ENCODE measurements at regions not wholly inside any gene's neighbourhood (a gene's known extent, or its start where the extent isn't known, plus 50 kb on each side); places are given as distances from the start of the nearest gene placed in this dataset.

- Histone ChIP-seq H3T11ph (ENCODE audit: low read length) (no peak overlapping the region), H3K56ac (ENCODE audit: insufficient read length, low read depth, low read length) (no peak overlapping the region), H3K79me1 (ENCODE audit: insufficient read depth, low read depth, low read length, poor library complexity, severe bottlenecking) (no peaks in the 10 kb centered on the region), H2BK120ac (ENCODE audit: low read depth, low read length, poor library complexity, severe bottlenecking) (no peak overlapping the region), H3K27me3 (ENCODE audit: insufficient read depth, low read length) (no peaks in the 10 kb centered on the region), H3K4ac (ENCODE audit: low read depth, low read length) (no peak overlapping the region), H4K5ac (ENCODE audit: insufficient read length, low read depth, low read length) (no peak overlapping the region), H4K8ac (replicated peaks; ENCODE audit: insufficient read length, low read depth, low read length) (no peak overlapping the region), H2BK15ac (ENCODE audit: low read depth, low read length) (no peak overlapping the region), H3K23me2 (ENCODE audit: insufficient read length, low read depth, low read length, poor library complexity, severe bottlenecking) (no peaks in the 10 kb centered on the region), H3K4me1 (ENCODE audit: insufficient read depth, low read length) (no peaks in the 10 kb centered on the region), H3K9me3 (ENCODE audit: control insufficient read depth, low read depth, low read length) (no peaks in the 10 kb centered on the region), H2BK20ac (ENCODE audit: low read depth, low read length, poor library complexity, severe bottlenecking) (no peak overlapping the region), H2BK12ac (ENCODE audit: insufficient read length, low read depth, low read length) (no peak overlapping the region), H4K91ac (ENCODE audit: insufficient read length, low read depth, low read length) (no peak overlapping the region), H3K23ac (ENCODE audit: insufficient read length, low read depth, low read length) (no peak overlapping the region), H3K9ac (ENCODE audit: extremely low read depth, insufficient read length, low read length) (no peak overlapping the region), H2AFZ (ENCODE audit: low read length) (no peak overlapping the region), H3K27ac (ENCODE audit: insufficient read length, low read depth, low read length) (no peak overlapping the region), H3K18ac (ENCODE audit: insufficient read length, low read depth, low read length) (no peak overlapping the region), H3K79me2 (ENCODE audit: insufficient read depth, low read length) (no peaks in the 10 kb centered on the region), H4K20me1 (ENCODE audit: control insufficient read depth, insufficient read depth, insufficient read length) (no peaks in the 10 kb centered on the region), H2AK5ac (ENCODE audit: insufficient read length, low read length) (no peak overlapping the region), H2BK5ac (ENCODE audit: insufficient read length, low read length) (no peak overlapping the region), H3K14ac (ENCODE audit: insufficient read depth, low read length) (no peak overlapping the region), H3K4me2 (ENCODE audit: insufficient read depth, insufficient read length, low read length) (no peak overlapping the region)
- Mint-ChIP-seq H3K27ac (no peak overlapping the region; a peak in 1 of 7 replicates), H3K36me3 (ENCODE audit: insufficient read depth in 1 of 3, low read depth in 3 of 3) (0 out of 7 replicates have a peak, but pooled peaks cover 0 to 4% (median 0%) of the 10 kb centered on the region in 3 experiments), H3K9me3 (no peaks in the 10 kb centered on the region), H3K27me3 (ENCODE audit: low read depth) (no peaks in the 10 kb centered on the region), H3K4me1 (0 out of 4 replicates have a peak, but pooled peaks cover 0 to 2% of the 10 kb centered on the region in 2 experiments), H3K4me3 (no peak overlapping the region)
- TF ChIP-seq CTCF (conservative IDR thresholded peaks at IDR 0.05), result no peak
- no peak for DNase-seq
- no CpG with 5 or more reads among the region's 11 CpGs for WGBS (ENCODE audit: extremely low coverage, insufficient read length, low lambda C conversion rate)
Observed at GRCh38 chr6:23388086-23388783, 737.8 kb upstream of the NRSN1 start.
